ENCODE measurements at regions not wholly inside any gene's neighbourhood (a gene's known extent, or its start where the extent isn't known, plus 50 kb on each side); places are given as distances from the start of the nearest gene placed in this dataset.
"Not testable (repeated sequence)": the region's sequence is repeated elsewhere in the genome, so short reads cannot be mapped to it uniquely, and the experiment has no call there.

GRCh38 chr1:220475141-220475540 is 52.8 kb upstream of the MARK1 start:
- TF ChIP-seq, protein P1, sequence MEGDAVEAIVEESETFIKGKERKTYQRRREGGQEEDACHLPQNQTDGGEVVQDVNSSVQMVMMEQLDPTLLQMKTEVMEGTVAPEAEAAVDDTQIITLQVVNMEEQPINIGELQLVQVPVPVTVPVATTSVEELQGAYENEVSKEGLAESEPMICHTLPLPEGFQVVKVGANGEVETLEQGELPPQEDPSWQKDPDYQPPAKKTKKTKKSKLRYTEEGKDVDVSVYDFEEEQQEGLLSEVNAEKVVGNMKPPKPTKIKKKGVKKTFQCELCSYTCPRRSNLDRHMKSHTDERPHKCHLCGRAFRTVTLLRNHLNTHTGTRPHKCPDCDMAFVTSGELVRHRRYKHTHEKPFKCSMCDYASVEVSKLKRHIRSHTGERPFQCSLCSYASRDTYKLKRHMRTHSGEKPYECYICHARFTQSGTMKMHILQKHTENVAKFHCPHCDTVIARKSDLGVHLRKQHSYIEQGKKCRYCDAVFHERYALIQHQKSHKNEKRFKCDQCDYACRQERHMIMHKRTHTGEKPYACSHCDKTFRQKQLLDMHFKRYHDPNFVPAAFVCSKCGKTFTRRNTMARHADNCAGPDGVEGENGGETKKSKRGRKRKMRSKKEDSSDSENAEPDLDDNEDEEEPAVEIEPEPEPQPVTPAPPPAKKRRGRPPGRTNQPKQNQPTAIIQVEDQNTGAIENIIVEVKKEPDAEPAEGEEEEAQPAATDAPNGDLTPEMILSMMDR (IDR thresholded peaks at IDR 0.05; ENCODE audit: control extremely low read depth in 1 of 3, insufficient read depth in 1 of 3, low read depth in 1 of 3, low read length in 3 of 3): not testable (repeated sequence)
- TF ChIP-seq CHD2 (IDR thresholded peaks at IDR 0.05; ENCODE audit: low read length); RFX5 (IDR thresholded peaks at IDR 0.05; ENCODE audit: borderline replicate concordance, low read depth, low read length); EZH2 (IDR thresholded peaks at IDR 0.05; ENCODE audit: low read depth, low read length, severe bottlenecking); SP4 (IDR thresholded peaks at IDR 0.05; ENCODE audit: low read length); MAX (IDR thresholded peaks at IDR 0.05); POLR2A (IDR thresholded peaks at IDR 0.05; ENCODE audit: control extremely low read depth in 1 of 2, low read depth in 2 of 2, low read length in 2 of 2); CTBP2 (IDR thresholded peaks at IDR 0.05; ENCODE audit: borderline replicate concordance, insufficient read depth, insufficient read length, low read length); RAD21 (IDR thresholded peaks at IDR 0.05 in 1 of 2, conservative IDR thresholded peaks at IDR 0.05 in 1 of 2; ENCODE audit: low read depth in 2 of 2, low read length in 2 of 2); USF2 (IDR thresholded peaks at IDR 0.05; ENCODE audit: low read length); CEBPB (IDR thresholded peaks at IDR 0.05; ENCODE audit: low read depth, low read length): not testable (repeated sequence)
- TF ChIP-seq, protein P2, sequence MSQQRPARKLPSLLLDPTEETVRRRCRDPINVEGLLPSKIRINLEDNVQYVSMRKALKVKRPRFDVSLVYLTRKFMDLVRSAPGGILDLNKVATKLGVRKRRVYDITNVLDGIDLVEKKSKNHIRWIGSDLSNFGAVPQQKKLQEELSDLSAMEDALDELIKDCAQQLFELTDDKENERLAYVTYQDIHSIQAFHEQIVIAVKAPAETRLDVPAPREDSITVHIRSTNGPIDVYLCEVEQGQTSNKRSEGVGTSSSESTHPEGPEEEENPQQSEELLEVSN (IDR thresholded peaks at IDR 0.05): not testable (repeated sequence)
- TF ChIP-seq, protein P3, sequence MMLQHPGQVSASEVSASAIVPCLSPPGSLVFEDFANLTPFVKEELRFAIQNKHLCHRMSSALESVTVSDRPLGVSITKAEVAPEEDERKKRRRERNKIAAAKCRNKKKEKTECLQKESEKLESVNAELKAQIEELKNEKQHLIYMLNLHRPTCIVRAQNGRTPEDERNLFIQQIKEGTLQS (IDR thresholded peaks at IDR 0.05; ENCODE audit: insufficient read depth, low read depth, low read length): not testable (repeated sequence)

Measured in H1 (cell line).